ENCODE measurements at regions not wholly inside any gene's neighbourhood (a gene's known extent, or its start where the extent isn't known, plus 50 kb on each side); places are given as distances from the start of the nearest gene placed in this dataset.
A peak's percentile ranks its signal among the peaks of the same experiment; 100 is the strongest.

GRCh38 chr2:195606179-195606578 is 50.8 kb upstream of the SLC39A10 start:
- no peak for DNase-seq

DNA sequence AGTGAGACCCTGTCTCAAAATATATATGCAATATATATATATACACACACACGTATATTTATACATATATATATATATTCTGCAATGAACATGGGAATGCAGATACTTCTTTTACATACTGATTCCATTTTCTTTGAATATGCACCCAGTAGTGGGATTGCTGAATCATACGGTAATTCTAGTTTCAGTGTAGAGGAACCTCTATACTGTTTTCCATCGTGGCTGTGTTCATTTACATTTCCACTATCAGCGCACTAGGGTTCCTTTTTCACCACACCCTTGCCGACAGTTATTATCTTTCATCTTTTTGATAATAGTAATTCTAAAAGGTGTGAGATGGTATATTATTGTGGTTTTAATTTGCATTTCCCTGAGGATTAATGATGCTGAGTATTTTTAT is 52.3 kb upstream of the SLC39A10 start:
- DNase-seq = no peak

GRCh38 chr2:195603998-195604397 is 53.0 kb upstream of the SLC39A10 start:
- no peak for DNase-seq

GRCh38 chr2:195603408-195603807 is 53.6 kb upstream of the SLC39A10 start:
- DNase-seq = no peak

GRCh38 chr2:195602687-195603086 is 54.3 kb upstream of the SLC39A10 start:
- no peak for DNase-seq

DNA sequence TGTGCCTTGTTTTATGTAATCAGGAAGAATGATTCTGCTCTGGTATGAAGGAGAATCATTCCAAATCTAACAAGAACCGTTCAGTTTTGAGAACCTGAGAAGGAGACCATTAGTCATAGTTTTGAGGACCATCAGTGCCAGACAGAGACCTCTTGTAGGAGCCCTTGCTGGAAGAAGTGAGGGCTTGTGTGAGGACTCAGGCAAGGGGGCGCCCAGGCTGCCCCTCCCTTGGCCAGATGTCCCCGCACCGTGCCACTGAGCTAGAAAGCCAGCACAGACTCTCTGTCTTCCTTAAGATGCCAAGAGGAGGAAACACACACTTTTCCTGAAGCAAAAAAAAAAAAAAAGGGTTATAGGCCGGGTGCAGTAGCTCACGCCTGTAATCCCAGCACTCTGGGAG is 55.7 kb upstream of the SLC39A10 start:
- no peak for DNase-seq

DNA sequence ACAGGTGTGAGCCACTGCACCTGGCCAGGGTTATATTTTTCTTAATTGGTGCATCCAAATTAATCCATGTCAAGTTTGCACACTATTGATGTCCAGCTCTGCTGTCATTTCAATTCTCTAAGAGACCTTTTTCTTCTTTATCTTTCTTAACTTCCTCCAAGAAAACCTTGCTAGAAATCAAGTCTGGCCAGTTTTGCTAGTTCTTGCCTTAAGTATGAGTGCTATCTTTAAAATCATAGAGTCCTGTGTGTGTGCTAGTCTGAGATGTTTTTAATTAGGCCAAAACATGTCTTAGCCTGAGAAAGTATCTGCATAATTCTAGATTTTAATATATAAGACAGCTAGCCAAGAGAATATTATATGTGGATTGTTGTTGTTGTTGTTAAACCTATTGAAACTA is 56.2 kb upstream of the SLC39A10 start:
- DNase-seq = no peak

DNA sequence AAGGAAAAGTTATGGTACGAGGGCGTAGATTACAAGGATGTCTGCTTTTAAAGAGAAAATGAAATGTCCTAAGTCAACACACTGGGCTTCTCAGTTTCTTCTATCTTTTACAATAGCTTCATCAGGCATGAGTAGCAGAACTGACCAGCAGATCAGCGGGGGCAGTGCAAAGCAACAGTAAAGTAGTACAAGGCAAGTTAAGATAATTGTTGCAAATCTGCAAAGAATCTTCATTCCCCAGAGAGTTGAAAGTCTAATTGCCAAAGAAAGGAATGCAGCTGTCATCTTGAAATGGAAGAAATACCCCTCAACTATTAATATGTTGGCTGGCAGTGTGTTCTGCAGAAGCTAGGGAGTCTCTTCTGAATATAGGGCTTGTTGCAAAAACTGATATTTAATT is 60.2 kb upstream of the SLC39A10 start:
- no peak for DNase-seq

GRCh38 chr2:195595825-195596224 is 61.2 kb upstream of the SLC39A10 start:
- no peak for DNase-seq

DNA sequence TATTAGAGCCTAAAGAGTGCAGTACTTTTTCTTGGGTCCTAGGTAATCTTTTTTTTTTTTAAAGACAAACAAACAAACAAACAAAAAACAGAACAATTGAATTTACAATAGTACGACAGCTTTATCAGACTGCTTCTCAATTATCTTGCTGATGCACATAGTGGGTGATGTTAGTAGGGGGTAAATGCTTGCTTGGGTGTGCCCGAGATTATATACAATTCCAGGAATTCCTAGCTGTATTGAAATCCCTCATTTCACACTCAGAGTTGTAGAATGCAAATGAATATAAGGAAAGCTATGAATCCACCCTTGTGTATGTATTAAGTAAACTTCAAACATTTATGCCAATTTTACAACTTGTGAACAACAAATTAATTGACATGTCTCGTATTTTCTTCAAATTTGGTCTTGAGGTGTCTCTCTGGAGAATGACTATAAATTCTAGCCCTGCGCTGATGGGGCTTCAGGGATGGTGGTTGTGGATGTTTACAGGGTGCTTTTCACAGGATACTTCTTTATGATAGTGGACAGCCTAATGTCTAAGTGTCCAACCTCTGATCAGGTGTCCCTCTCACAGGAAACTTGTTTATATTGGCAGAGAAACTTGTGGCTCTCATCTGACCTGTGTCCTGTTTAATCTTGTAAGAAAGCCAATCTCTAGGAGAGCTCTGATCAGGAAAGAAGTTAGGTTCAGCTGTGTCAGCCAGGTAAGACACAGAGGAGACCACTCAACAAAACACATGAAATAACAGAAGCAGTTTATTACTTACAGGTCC is 61.9 kb upstream of the SLC39A10 start:
- no peak for DNase-seq

- DNase-seq = no peak
These were observed 62.8 kb upstream of the SLC39A10 start for GRCh38 chr2:195594248-195594647.

DNA sequence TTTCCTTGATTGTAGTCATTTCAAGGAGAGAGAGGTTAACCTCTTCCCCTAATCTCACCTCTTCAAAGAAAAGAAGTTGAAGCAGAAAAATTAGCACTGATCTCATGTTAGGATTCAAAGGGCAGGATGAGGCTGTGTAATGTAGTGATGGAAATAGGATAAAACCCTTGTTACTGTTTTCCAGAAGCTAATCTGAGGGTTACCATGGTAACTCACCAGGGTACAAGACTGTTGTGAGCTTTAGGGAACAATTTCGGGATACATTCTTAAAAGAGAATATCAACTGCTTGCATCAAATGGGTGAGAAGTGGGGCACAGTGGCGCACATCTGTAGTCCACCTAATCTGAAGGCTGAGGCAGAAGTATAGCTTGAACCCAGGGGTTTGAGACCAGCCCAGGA is 64.9 kb upstream of the SLC39A10 start:
- no peak for DNase-seq

GRCh38 chr2:195590861-195591205 is 66.2 kb upstream of the SLC39A10 start:
- peak; percentile 56 to 62 for DNase-seq

DNA sequence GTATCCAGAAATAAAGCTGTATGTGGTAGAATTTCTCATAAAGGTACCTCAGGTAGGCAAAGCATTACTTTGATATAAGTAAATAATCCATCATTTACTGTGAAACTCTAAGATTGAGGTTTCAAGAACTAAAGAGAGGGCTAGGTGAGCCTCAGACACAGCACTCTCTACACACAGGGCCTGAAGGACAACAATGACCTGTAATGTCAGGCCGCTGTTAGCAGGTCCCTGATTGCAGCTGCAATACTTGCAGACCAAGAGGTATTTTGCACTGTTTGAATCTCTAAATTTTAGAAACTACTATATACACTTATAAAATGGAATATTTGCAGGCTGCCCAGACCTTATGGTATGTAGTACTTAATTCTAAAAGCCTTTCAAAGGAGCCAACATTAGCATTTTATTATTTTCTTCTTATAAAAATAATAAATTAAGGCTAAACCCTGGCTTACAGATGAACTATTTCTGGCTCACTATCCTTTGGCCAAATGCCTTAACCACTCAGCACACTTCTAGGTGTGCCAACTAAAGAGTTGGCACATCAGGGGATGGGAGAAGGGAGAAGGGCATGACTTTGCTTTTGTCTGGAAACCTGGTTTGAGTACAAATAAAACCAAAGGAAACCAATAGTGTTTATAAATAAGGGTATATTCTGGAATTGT is 66.7 kb upstream of the SLC39A10 start:
- DNase-seq = peak; percentile 56 to 62

- no peak for DNase-seq
These were observed 69.1 kb upstream of the SLC39A10 start for GRCh38 chr2:195587966-195588365.

- DNase-seq = no peak
These were observed 70.8 kb upstream of the SLC39A10 start for GRCh38 chr2:195586062-195586714.

GRCh38 chr2:195582188-195582587 is 74.8 kb upstream of the SLC39A10 start:
- DNase-seq = no peak

DNA sequence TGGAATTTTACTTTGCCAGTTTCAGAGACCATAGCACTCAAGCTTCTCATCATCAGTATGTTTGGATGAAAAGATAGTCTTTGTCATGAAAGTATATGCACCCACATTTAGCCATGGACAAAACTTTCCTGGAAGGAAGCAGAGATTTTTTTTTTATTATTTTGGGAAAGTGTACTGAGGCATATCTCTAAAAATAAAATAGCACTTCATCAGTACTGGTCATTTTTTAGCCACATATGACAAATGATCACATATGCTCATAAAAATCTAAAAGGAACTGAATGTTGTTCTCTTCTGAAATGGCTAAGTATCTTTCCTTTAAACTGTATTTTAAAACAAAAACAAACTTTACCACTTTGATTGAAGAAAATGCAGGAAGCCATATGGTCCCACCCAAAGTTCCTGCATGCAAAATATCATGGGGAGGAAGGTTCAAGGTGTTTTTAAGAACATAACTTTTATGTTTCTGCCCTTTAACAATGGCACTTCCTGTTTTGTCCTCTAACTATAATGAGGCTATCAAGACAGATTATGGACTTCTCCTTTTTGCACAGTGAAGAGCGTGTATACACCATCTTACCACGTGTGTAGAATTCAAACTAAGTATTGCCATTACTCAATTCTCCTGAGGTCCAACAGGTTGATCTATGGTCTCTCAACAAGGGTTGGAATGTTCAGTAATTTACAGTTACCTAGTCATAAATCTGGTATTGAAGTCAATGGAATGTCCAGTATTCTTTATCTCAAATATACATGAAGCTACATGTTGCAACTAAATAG is 77.1 kb upstream of the SLC39A10 start:
- DNase-seq = no peak

GRCh38 chr2:195575879-195576401 is 81.1 kb upstream of the SLC39A10 start:
- peak in 1 of 2 experiments; percentile 18 for DNase-seq

GRCh38 chr2:195575016-195575415 is 82.0 kb upstream of the SLC39A10 start:
- no peak for DNase-seq

DNA sequence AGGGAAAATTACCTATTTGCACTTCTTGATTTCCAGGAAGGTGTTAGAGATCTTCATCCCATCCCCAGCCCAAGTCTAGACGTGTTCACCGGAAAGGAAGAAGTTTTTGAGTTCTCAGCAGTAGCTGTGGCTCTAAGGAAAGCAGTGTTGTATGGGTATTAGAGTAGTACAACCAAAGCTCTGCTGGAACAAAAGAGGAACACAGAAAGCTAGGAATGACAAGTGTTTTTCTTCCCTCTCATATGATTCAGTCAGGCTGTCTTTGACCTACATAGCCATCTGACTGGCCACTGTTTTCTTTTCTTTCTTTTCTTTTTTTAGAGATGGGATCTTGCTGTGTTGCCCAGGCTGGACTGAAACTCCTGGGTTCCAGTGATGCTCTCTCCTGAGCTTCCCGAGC is 82.7 kb upstream of the SLC39A10 start:
- no peak for DNase-seq

- DNase-seq = no peak
These were observed 83.9 kb upstream of the SLC39A10 start for GRCh38 chr2:195572895-195573683.
